HuH-7 (cell line): ENCODE measurements at regions not wholly inside any gene's neighbourhood (a gene's known extent, or its start where the extent isn't known, plus 50 kb on each side); places are given as distances from the start of the nearest gene placed in this dataset.

Source experiments
- DNase-seq: peaks from one replicate; pipeline ENCODE4 v3.0.0; 2011; ENCODE audit warnings: low spot score

DNA sequence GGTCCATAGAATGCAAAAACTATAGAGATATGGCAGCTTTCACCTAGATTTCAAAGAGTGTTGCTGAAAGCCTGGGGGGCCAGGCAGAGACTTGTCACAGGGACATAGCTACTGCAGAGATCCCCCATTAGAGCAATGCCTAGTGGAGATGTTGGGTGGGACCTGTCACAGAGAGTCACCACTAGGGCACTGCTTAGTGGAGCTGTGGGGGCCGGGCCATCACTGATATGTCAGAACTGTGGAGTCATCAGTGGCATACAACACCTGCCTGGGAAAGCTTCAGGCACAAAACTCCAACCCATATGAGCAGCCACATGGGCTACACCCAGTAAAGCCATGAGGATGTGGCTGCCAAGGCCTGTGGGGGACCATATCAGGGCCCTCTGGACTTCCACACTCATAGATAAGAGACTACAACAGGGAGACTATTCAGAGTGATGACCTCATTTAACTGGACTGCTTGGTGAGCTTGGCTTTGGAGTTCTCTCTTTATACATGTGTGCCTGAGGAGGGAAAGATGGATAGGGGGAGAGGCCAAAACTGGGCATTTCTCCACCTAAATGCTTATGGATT, 176.3 kb downstream of the ZNF621 start:
- DNase-seq, result no peak

DNA sequence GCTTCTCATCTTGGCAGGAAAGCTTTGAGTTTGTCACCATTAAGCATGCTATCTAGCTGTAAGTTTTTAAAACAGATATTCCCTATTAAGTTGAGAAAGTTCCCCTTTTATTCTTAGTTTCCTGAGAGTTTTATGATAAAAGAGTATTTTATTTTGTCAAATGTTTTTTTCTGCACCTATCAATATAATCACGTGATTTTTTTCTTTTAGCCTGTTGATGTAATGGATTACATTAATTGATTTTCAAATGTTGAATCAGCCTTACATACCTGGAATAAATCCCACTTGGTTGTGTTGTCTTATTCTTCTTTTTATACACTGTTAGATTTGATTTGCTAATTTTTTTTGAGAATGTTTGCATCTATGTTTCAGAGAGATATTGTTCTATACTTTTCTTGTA, 179.5 kb downstream of the ZNF621 start:
- no peak for DNase-seq

DNA sequence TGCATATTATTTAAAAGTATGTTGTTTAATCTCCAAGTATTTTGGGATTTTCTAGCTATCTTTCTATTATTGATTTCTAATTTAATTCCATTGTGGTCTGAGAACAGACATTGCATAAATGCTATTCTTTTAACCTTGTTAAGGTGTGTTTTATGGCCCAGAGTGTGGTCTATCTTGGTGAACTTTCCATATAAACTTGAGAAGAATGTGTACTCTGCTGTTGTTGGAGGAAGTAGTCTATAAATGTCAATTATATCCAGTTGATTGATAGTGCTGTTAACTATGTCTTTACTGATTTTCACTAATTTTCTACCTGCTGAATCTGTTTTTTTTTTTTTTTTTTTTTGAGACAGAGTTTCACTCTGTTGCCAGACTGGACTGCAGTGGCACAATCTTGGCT, 180.9 kb downstream of the ZNF621 start:
- DNase-seq, result no peak

GRCh38 chr3:40713306-40713705, 188.5 kb downstream of the ZNF621 start:
- no peak for DNase-seq

GRCh38 chr3:40713795-40714194, 189.0 kb downstream of the ZNF621 start:
- DNase-seq, result no peak

- DNase-seq, result no peak
Measured at GRCh38 chr3:40714771-40715345, 190.1 kb downstream of the ZNF621 start.

GRCh38 chr3:40715551-40715950, 190.8 kb downstream of the ZNF621 start:
- no peak for DNase-seq

DNA sequence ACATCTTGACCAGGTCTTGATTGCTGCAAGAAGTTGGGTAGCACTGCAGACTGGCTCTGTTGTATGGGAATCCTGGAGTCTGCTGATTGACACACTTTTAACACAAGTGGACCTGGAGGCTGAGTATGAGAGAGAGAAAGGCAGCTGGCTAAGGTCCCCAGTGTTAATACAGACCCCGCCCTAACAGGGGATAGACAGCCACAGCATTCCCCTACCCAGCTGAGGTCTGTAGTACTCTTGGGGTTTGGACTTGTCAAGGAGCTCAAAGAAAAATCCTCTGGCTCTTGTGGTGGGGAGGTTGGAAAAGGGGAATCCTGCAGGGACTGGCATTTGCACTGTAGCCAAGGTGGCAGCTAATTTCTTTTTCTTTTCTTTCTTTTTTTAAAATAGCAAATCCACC, 192.7 kb downstream of the ZNF621 start:
- DNase-seq, result no peak

- no peak for DNase-seq
Measured at GRCh38 chr3:40718209-40718608, 193.4 kb downstream of the ZNF621 start.

DNA sequence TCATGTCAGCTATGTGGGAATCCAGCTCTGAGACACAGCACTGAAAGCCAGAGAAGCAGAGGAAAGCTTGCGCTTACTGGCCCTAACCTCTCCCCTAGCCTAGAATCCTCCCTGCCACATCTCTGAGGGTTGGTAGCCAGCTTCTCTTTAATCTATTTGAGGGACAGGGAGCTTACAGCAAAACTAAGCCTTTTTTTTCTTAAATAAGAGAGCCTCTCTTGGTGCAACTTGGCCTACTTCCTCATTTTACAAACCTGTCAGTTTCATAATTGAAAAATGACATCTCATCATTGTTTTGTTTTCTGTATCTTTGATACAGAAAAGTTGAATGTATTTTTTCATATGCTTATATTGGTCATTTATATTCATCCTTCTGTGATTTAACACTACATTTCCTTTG, 193.9 kb downstream of the ZNF621 start:
- no peak for DNase-seq

DNA sequence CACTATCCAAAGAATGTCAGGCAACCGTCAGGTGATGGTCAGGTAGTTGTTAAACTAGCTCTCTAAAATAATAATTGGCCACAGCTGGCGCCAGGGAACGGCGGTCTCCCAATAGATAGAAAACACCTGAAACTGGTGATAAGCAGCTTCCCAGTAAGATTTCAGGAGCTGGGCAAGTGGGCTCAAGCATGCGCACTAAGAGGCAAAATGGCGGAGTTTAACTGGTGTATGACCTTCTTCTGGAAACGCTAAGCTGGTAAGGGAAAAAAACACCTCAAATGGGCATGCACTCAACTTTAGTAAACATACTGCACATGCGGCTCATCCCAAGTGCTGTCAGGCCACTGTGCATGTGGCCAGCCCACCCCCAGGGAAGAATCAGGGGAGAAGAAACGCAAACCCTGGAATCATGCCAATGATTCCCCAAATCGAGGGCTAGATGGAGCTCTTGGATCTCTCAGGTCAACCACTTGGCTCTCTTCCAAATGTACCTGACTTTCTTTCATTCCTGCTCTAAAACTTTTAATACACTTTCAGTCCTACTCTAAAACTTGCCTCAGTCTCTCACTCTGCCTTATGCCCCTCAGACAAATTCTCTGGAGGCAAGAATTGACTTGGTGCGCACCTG, 195.0 kb downstream of the ZNF621 start:
- peak; percentile 21 for DNase-seq

DNA sequence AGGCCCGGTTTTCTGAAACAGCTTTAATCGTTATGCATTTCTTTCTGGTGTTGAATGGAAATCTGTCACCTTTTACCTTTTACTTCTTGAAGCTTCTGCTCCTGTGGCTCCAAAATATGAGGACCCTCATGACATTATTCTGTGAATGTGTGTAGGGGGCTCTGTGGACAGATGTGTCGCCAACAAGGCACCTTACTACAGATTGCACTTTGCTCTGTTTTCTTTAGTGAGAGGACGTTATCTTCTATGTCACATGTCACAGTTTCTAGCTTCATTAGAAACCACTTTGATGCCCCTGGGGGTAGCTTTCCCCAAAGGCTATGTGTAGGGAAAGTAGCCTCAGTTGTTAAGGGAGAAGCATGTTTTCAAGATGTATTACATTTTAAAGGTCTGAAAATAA, 195.6 kb downstream of the ZNF621 start:
- DNase-seq, result no peak

- no peak for DNase-seq
Measured at GRCh38 chr3:40720863-40721262, 196.1 kb downstream of the ZNF621 start.

- DNase-seq, result no peak
Measured at GRCh38 chr3:40723083-40723660, 198.4 kb downstream of the ZNF621 start.

GRCh38 chr3:40725031-40725430, 200.3 kb downstream of the ZNF621 start:
- no peak for DNase-seq

- DNase-seq, result no peak
Measured at GRCh38 chr3:40731445-40731844, 206.7 kb downstream of the ZNF621 start.

- no peak for DNase-seq
Measured at GRCh38 chr3:40736943-40737342, 212.2 kb downstream of the ZNF621 start.

- no peak for DNase-seq
Measured at GRCh38 chr3:40737343-40737742, 212.6 kb downstream of the ZNF621 start.

DNA sequence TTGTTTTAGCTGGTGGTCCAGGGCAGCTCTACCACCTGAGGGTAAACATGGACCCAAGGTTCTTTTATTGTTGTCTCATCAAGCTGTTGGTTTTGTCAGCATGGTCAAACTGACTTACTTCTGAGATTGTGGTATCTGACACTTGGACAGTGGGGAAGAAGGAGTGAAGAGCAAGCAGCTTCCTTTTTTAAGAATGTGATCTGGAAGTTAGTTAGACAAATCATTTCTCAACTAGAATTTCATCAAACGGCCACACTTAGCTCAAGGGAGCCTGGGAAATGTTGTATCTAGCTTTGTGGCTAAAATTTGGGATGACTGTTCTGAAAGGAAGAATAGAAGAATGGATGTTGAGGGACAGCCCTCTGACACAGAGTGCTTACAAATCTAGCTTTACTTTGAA, 215.2 kb downstream of the ZNF621 start:
- no peak for DNase-seq

GRCh38 chr3:40741729-40742128, 217.0 kb downstream of the ZNF621 start:
- no peak for DNase-seq

DNA sequence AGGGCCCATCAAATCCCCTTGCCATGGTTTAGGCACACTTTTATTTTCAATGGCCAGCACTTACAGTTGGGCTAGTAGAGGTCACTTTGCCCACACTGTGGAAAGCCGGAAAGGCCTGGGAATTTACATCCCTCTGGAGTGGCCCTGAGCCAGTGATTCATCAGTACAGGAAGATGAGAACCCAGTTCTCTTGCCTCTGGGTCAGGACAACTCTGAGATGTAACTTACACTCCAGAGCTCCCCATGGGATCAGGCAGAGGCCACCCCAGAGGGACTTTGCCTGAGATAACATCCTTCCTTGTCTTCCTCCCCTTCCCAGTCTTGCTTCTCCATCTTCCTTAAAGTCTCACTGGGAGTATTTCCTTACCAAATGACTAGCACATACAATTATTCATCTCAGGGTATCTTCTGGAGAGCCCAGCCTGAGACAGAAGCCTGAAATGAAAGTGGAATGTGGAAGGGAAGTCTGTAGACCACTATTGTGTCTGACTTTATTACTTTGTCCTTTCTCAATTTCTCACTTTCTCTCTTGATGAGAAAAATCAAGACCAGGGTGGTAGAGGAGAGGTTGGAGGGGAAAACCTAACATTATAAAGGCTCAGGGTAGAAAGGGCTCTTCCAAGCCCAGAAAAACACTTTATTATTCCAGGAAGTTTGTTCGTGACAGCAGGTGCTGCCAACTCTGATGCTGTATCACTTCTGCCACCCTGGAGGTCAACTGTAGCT, 220.8 kb downstream of the ZNF621 start:
- DNase-seq, result no peak

DNA sequence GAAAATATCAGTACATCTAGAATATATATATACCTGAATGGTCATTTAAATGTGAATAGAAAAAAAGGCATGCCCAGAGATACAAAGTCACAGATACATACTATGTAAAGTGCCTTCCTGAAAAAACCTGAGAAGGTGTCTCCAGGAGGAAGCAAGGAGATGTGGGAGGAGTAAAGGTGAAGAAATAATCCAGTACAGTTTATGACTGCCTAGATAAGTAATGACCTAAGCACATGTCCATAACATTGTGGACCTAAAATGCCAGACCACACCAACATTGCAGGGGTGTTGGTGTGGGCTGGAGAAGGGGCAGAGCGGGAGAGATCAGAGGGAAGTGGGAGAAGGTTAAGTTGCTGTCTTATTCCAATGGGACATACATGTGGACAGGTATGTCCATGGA, 226.9 kb downstream of the ZNF621 start:
- no peak for DNase-seq

GRCh38 chr3:40752492-40752891, 227.7 kb downstream of the ZNF621 start:
- DNase-seq, result no peak
